Progenitor cell of endocrine pancreas (in vitro differentiated cells): ENCODE measurements at regions not wholly inside any gene's neighbourhood (a gene's known extent, or its start where the extent isn't known, plus 50 kb on each side); places are given as distances from the start of the nearest gene placed in this dataset.

Experiments
- DNase-seq: peaks from one replicate; pipeline ENCODE4 v3.0.0; 2021; ENCODE audit warnings: low spot score; ENCODE audit not compliant: unreplicated experiment
- H3K27ac Mint-ChIP-seq: 2 replicates; pipeline ENCODE4 v1.8.0; 2021; ENCODE audit warnings: mild to moderate bottlenecking, moderate library complexity, mixed read lengths
- H3K27me3 Mint-ChIP-seq: 2 replicates; pipeline ENCODE4 v1.8.0; 2021; ENCODE audit warnings: mixed read lengths
- H3K36me3 Mint-ChIP-seq: 2 replicates; pipeline ENCODE4 v1.8.0; 2022; ENCODE audit warnings: mixed read lengths; ENCODE audit not compliant: insufficient read depth
- H3K4me1 Mint-ChIP-seq: 2 replicates; pipeline ENCODE4 v1.8.0; 2021; ENCODE audit warnings: low read depth, mixed read lengths
- H3K4me3 Mint-ChIP-seq: 2 replicates; pipeline ENCODE4 v1.8.0; 2021; ENCODE audit warnings: low read depth, mild to moderate bottlenecking, moderate library complexity, mixed read lengths
- H3K9me3 Mint-ChIP-seq: 2 replicates; pipeline ENCODE4 v1.8.0; 2021; ENCODE audit warnings: low read depth, mixed read lengths
- CTCF ChIP-seq: fragments of 200-600 bp; sonication (generic); IDR thresholded peaks from one replicate; pipeline ENCODE4 v1.5.0; 2021; ENCODE audit warnings: antibody characterized with exemption, mild to moderate bottlenecking; ENCODE audit not compliant: unreplicated experiment

GRCh38 chr10:112880633-112881530, 69.2 kb upstream of the TCF7L2 start:
- H3K27ac Mint-ChIP-seq = no peak overlapping the region
- no peaks in the 10 kb centered on the region for H3K36me3 Mint-ChIP-seq

GRCh38 chr10:112883360-112884178, 66.5 kb upstream of the TCF7L2 start:
- TF ChIP-seq CTCF = no peak
- H3K27ac Mint-ChIP-seq = no peak overlapping the region
- H3K27me3 Mint-ChIP-seq = no peaks in the 10 kb centered on the region
- no peak for DNase-seq
- no peak overlapping the region for H3K4me3 Mint-ChIP-seq
- H3K4me1 Mint-ChIP-seq = peaks cover 15% of the 10 kb centered on the region
- no peaks in the 10 kb centered on the region for H3K36me3 Mint-ChIP-seq
- peaks cover 12% of the 10 kb centered on the region for H3K9me3 Mint-ChIP-seq

More at GRCh38 chr10:112880633-112881530, 69.2 kb upstream of the TCF7L2 start:
- Mint-ChIP-seq H3K9me3 (peaks cover 12% of the 10 kb centered on the region), H3K4me3 (no peak overlapping the region), H3K4me1 (peaks cover 5% of the 10 kb centered on the region), H3K27me3 (no peaks in the 10 kb centered on the region)
- DNase-seq = no peak
- no peak for TF ChIP-seq CTCF

GRCh38 chr10:112884179-112884504, 65.9 kb upstream of the TCF7L2 start:
- no peak for TF ChIP-seq CTCF
- Mint-ChIP-seq H3K4me3 (no peak overlapping the region), H3K4me1 (peaks cover 15% of the 10 kb centered on the region), H3K27me3 (no peaks in the 10 kb centered on the region), H3K9me3 (peaks cover 12% of the 10 kb centered on the region), H3K36me3 (no peaks in the 10 kb centered on the region), H3K27ac (no peak overlapping the region)
- DNase-seq = no peak

- no peak for TF ChIP-seq CTCF
- Mint-ChIP-seq H3K4me3 (no peak overlapping the region), H3K27ac (no peak overlapping the region), H3K36me3 (no peaks in the 10 kb centered on the region), H3K9me3 (peaks cover 9% of the 10 kb centered on the region), H3K27me3 (no peaks in the 10 kb centered on the region), H3K4me1 (peaks cover 13% of the 10 kb centered on the region)
- DNase-seq = no peak
Observed at GRCh38 chr10:112886463-112886862, 63.6 kb upstream of the TCF7L2 start.

GRCh38 chr10:112887968-112888367, 62.1 kb upstream of the TCF7L2 start:
- H3K9me3 Mint-ChIP-seq = peaks cover 9% of the 10 kb centered on the region
- no peaks in the 10 kb centered on the region for H3K36me3 Mint-ChIP-seq
- H3K4me1 Mint-ChIP-seq = peaks cover 13% of the 10 kb centered on the region
- no peak for DNase-seq
- H3K27me3 Mint-ChIP-seq = no peaks in the 10 kb centered on the region
- no peak overlapping the region for H3K27ac Mint-ChIP-seq
- TF ChIP-seq CTCF = no peak
- H3K4me3 Mint-ChIP-seq = no peak overlapping the region
